C1 segment of cervical spinal cord (tissue), 14 donors: ENCODE measurements at regions not wholly inside any gene's neighbourhood (a gene's known extent, or its start where the extent isn't known, plus 50 kb on each side); places are given as distances from the start of the nearest gene placed in this dataset.

Experiments
- DNase-seq, 14 donors: peaks; one replicate each; lab custom pipeline; 2025; lab: John Stamatoyannopoulos, UW

GRCh38 chrX:95585321-95585720, 1099.3 kb upstream of the DIAPH2 start:
- DNase-seq, result no peak

- DNase-seq, result no peak
Observed at GRCh38 chrX:95612350-95612749, 1072.3 kb upstream of the DIAPH2 start.

- no peak for DNase-seq
Observed at GRCh38 chrX:95622200-95622599, 1062.4 kb upstream of the DIAPH2 start.

GRCh38 chrX:95626748-95627147, 1057.9 kb upstream of the DIAPH2 start:
- no peak for DNase-seq

GRCh38 chrX:95628796-95629195, 1055.8 kb upstream of the DIAPH2 start:
- DNase-seq, result no peak

GRCh38 chrX:95629737-95630136, 1054.9 kb upstream of the DIAPH2 start:
- no peak for DNase-seq

- DNase-seq, result no peak
Observed at GRCh38 chrX:95640226-95640625, 1044.4 kb upstream of the DIAPH2 start.

GRCh38 chrX:95645738-95646137, 1038.9 kb upstream of the DIAPH2 start:
- no peak for DNase-seq

- DNase-seq, result no peak
Observed at GRCh38 chrX:95662200-95662599, 1022.4 kb upstream of the DIAPH2 start.

GRCh38 chrX:95666056-95666455, 1018.6 kb upstream of the DIAPH2 start:
- no peak for DNase-seq

GRCh38 chrX:95675011-95675410, 1009.6 kb upstream of the DIAPH2 start:
- DNase-seq, result no peak

GRCh38 chrX:95675794-95676193, 1008.8 kb upstream of the DIAPH2 start:
- DNase-seq, result no peak

GRCh38 chrX:95678679-95679078, 1006.0 kb upstream of the DIAPH2 start:
- no peak for DNase-seq

- DNase-seq, result no peak
Observed at GRCh38 chrX:95693365-95693764, 991.3 kb upstream of the DIAPH2 start.

- DNase-seq, result no peak
Observed at GRCh38 chrX:95703696-95704095, 980.9 kb upstream of the DIAPH2 start.

GRCh38 chrX:95716841-95717240, 967.8 kb upstream of the DIAPH2 start:
- DNase-seq, result no peak

GRCh38 chrX:95718746-95719145, 965.9 kb upstream of the DIAPH2 start:
- no peak for DNase-seq

GRCh38 chrX:95721011-95721410, 963.6 kb upstream of the DIAPH2 start:
- no peak for DNase-seq

GRCh38 chrX:95728446-95728845, 956.2 kb upstream of the DIAPH2 start:
- no peak for DNase-seq

- DNase-seq, result no peak
Observed at GRCh38 chrX:95729401-95729800, 955.2 kb upstream of the DIAPH2 start.

GRCh38 chrX:95733426-95733825, 951.2 kb upstream of the DIAPH2 start:
- DNase-seq, result no peak

- no peak for DNase-seq
Observed at GRCh38 chrX:95754411-95754810, 930.2 kb upstream of the DIAPH2 start.

GRCh38 chrX:95760356-95760755, 924.3 kb upstream of the DIAPH2 start:
- DNase-seq, result no peak

- no peak for DNase-seq
Observed at GRCh38 chrX:95762716-95763115, 921.9 kb upstream of the DIAPH2 start.
